Astrocyte (in vitro differentiated cells and primary cell): ENCODE measurements at regions not wholly inside any gene's neighbourhood (a gene's known extent, or its start where the extent isn't known, plus 50 kb on each side); places are given as distances from the start of the nearest gene placed in this dataset.
A peak's percentile ranks its signal among the peaks of the same experiment; 100 is the strongest.

Experiments used
- DNase-seq: peaks from one replicate; pipeline ENCODE4 v3.0.0-alpha.2; 2010; ENCODE audit warnings: low read depth
- FAIRE-seq: peaks from 2 replicates; lab custom pipeline; 2011; peaks lifted over from hg19 to GRCh38; lab: Jason Lieb, UNC
- H2AFZ ChIP-seq: 2 replicates; pipeline ENCODE4 v1.6.0; 2012; ENCODE audit warnings: low read depth, low read length, inconsistent platforms
- H3K27ac ChIP-seq: 2 replicates; pipeline ENCODE4 v1.5.1; 2011; ENCODE audit warnings: low read depth, low read length, inconsistent platforms
- H3K27me3 ChIP-seq: 2 replicates; pipeline ENCODE4 v1.6.0; 2011; ENCODE audit warnings: low read length, inconsistent platforms; ENCODE audit not compliant: insufficient read depth
- H3K36me3 ChIP-seq: 2 replicates; pipeline ENCODE4 v1.5.1; 2011; ENCODE audit warnings: low read length, inconsistent platforms; ENCODE audit not compliant: insufficient read depth
- H3K4me1 ChIP-seq: 2 replicates; pipeline ENCODE4 v1.5.1; 2011; ENCODE audit warnings: low read length, inconsistent platforms; ENCODE audit not compliant: insufficient read depth
- H3K4me2 ChIP-seq: 2 replicates; pipeline ENCODE4 v1.6.0; 2012; ENCODE audit warnings: low read length, inconsistent platforms
- H3K4me3 ChIP-seq: 2 replicates; pipeline ENCODE4 v1.5.1; 2011; ENCODE audit warnings: low read depth, mild to moderate bottlenecking, low read length, inconsistent platforms; ENCODE audit not compliant: insufficient read depth
- H3K79me2 ChIP-seq: 2 replicates; pipeline ENCODE4 v1.6.0; 2012; ENCODE audit warnings: mild to moderate bottlenecking, low read length, inconsistent platforms; ENCODE audit not compliant: insufficient read depth
- H3K9ac ChIP-seq: 2 replicates; pipeline ENCODE4 v1.6.0; 2012; ENCODE audit warnings: mild to moderate bottlenecking, low read length, inconsistent platforms
- H3K9me3 ChIP-seq: 2 replicates; pipeline ENCODE4 v1.5.1; 2012; ENCODE audit warnings: low read depth, mild to moderate bottlenecking, low read length, inconsistent platforms; ENCODE audit not compliant: insufficient read depth
- H4K20me1 ChIP-seq: 2 replicates; pipeline ENCODE4 v1.6.0; 2012; ENCODE audit warnings: low read length, inconsistent platforms; ENCODE audit not compliant: insufficient read depth
- H3K27ac Mint-ChIP-seq: one replicate; pipeline ENCODE4 v1.8.0; 2021; ENCODE audit warnings: mild to moderate bottlenecking, mixed read lengths; ENCODE audit not compliant: unreplicated experiment
- H3K27me3 Mint-ChIP-seq: one replicate; pipeline ENCODE4 v1.8.0; 2021; ENCODE audit warnings: low read depth, mixed read lengths; ENCODE audit not compliant: unreplicated experiment
- H3K36me3 Mint-ChIP-seq: one replicate; pipeline ENCODE4 v1.8.0; 2021; ENCODE audit warnings: low read depth, mixed read lengths; ENCODE audit not compliant: unreplicated experiment
- H3K4me1 Mint-ChIP-seq: one replicate; pipeline ENCODE4 v1.8.0; 2021; ENCODE audit warnings: low read depth, mixed read lengths; ENCODE audit not compliant: unreplicated experiment
- H3K4me3 Mint-ChIP-seq: one replicate; pipeline ENCODE4 v1.8.0; 2021; ENCODE audit warnings: mild to moderate bottlenecking, moderate library complexity, mixed read lengths; ENCODE audit not compliant: unreplicated experiment
- H3K9me3 Mint-ChIP-seq: one replicate; pipeline ENCODE4 v1.8.0; 2021; ENCODE audit warnings: mild to moderate bottlenecking, mixed read lengths; ENCODE audit not compliant: unreplicated experiment
- CTCF ChIP-seq: IDR thresholded peaks from 2 replicates; pipeline ENCODE4 v1.5.1; 2011; ENCODE audit warnings: low read depth, mild to moderate bottlenecking, inconsistent platforms, low read length, moderate library complexity; ENCODE audit not compliant: insufficient read depth
- EZH2 ChIP-seq: IDR thresholded peaks from 2 replicates; pipeline ENCODE4 v1.6.1; 2012; ENCODE audit warnings: mild to moderate bottlenecking, low read length, inconsistent platforms; ENCODE audit not compliant: insufficient read depth

GRCh38 chr14:65198346-65198745 is 96.0 kb upstream of the MAX start:
- H3K27me3 Mint-ChIP-seq: peaks cover under 1% of the 10 kb centered on the region
- no peak overlapping the region for H3K27ac ChIP-seq
- no peak for TF ChIP-seq EZH2
- no peak for TF ChIP-seq CTCF
- H3K9me3 ChIP-seq: no peaks in the 10 kb centered on the region
- H3K4me1 Mint-ChIP-seq: no peaks in the 10 kb centered on the region
- no peak overlapping the region for H3K4me3 ChIP-seq
- no peak overlapping the region for H3K9ac ChIP-seq
- H3K27ac Mint-ChIP-seq: no peak overlapping the region
- no peaks in the 10 kb centered on the region for H3K27me3 ChIP-seq
- no peak overlapping the region for H3K4me3 Mint-ChIP-seq
- H4K20me1 ChIP-seq: no peaks in the 10 kb centered on the region
- FAIRE-seq (no peak), DNase-seq (no peak)
- no peak overlapping the region for H2AFZ ChIP-seq
- no peak overlapping the region for H3K4me2 ChIP-seq
- no peaks in the 10 kb centered on the region for H3K9me3 Mint-ChIP-seq
- no peaks in the 10 kb centered on the region for H3K4me1 ChIP-seq
- H3K36me3 ChIP-seq: no peaks in the 10 kb centered on the region
- no peaks in the 10 kb centered on the region for H3K36me3 Mint-ChIP-seq
- no peaks in the 10 kb centered on the region for H3K79me2 ChIP-seq

- H3K4me2 ChIP-seq: no peak overlapping the region
- no peak overlapping the region for H2AFZ ChIP-seq
- H3K27ac ChIP-seq: no peak overlapping the region
- Mint-ChIP-seq H3K36me3 (no peaks in the 10 kb centered on the region), H3K4me3 (no peak overlapping the region), H3K4me1 (peaks cover under 1% of the 10 kb centered on the region), H3K27me3 (peaks cover 2% of the 10 kb centered on the region), H3K27ac (no peak overlapping the region), H3K9me3 (no peaks in the 10 kb centered on the region)
- H3K27me3 ChIP-seq: no peaks in the 10 kb centered on the region
- H3K4me1 ChIP-seq: peaks cover under 1% of the 10 kb centered on the region
- no peaks in the 10 kb centered on the region for H4K20me1 ChIP-seq
- no peak for DNase-seq
- no peak overlapping the region for H3K9ac ChIP-seq
- H3K36me3 ChIP-seq: no peaks in the 10 kb centered on the region
- FAIRE-seq: peak; percentile 29
- no peak for TF ChIP-seq EZH2
- no peak for TF ChIP-seq CTCF
- H3K9me3 ChIP-seq: no peaks in the 10 kb centered on the region
- no peaks in the 10 kb centered on the region for H3K79me2 ChIP-seq
- H3K4me3 ChIP-seq: no peak overlapping the region
Measured at GRCh38 chr14:65200454-65200853, 98.1 kb upstream of the MAX start.

- Histone ChIP-seq H4K20me1 (no peaks in the 10 kb centered on the region), H3K4me1 (peaks cover 18% of the 10 kb centered on the region), H2AFZ (no peak overlapping the region), H3K9ac (no peak overlapping the region), H3K27me3 (no peaks in the 10 kb centered on the region), H3K36me3 (no peaks in the 10 kb centered on the region), H3K4me3 (no peak overlapping the region), H3K27ac (no peak overlapping the region), H3K4me2 (no peak overlapping the region), H3K9me3 (no peaks in the 10 kb centered on the region), H3K79me2 (no peaks in the 10 kb centered on the region)
- Mint-ChIP-seq H3K9me3 (peaks cover 3% of the 10 kb centered on the region), H3K36me3 (no peaks in the 10 kb centered on the region), H3K27ac (no peak overlapping the region), H3K4me3 (no peak overlapping the region), H3K4me1 (peaks cover 18% of the 10 kb centered on the region), H3K27me3 (peaks cover 2% of the 10 kb centered on the region)
- no peak for TF ChIP-seq CTCF
- TF ChIP-seq EZH2: no peak
- no peak for DNase-seq
- no peak for FAIRE-seq
Measured at GRCh38 chr14:65203574-65203973, 101.3 kb upstream of the MAX start.
